ENCODE measurements at regions not wholly inside any gene's neighbourhood (a gene's known extent, or its start where the extent isn't known, plus 50 kb on each side); places are given as distances from the start of the nearest gene placed in this dataset.

DNA sequence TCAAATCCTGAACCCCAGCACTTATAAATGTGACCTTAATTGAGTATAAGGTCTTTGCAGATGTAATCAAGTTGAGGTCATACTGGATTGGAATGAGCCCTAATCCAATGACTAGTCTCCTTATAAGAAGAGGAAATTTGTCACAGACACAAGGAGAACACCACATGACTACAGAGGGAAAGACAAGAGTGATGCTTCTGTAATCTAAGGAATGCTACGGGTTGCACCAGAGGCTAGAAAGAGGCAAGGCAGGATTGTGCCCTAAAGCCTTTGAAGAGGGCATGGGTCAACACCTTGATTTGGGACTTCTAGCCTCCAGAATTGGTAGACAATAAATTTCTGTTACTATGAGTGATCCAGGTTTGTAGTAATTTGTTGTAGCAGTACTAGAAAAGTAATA, 135.0 kb downstream of the FOXG1 start:
- intact Hi-C loops (cut with DNase I), result no loop called here
- Histone ChIP-seq H3K9me3 (no peaks in the 10 kb centered on the region), H3K4me3 (no peak overlapping the region), H3K27ac (no peak overlapping the region), H3K27me3 (no peaks in the 10 kb centered on the region), H3K36me3 (no peaks in the 10 kb centered on the region), H3K4me1 (no peaks in the 10 kb centered on the region)
- TF ChIP-seq POLR2A (IDR thresholded peaks at IDR 0.05), result no peak
- TF ChIP-seq, protein P1, sequence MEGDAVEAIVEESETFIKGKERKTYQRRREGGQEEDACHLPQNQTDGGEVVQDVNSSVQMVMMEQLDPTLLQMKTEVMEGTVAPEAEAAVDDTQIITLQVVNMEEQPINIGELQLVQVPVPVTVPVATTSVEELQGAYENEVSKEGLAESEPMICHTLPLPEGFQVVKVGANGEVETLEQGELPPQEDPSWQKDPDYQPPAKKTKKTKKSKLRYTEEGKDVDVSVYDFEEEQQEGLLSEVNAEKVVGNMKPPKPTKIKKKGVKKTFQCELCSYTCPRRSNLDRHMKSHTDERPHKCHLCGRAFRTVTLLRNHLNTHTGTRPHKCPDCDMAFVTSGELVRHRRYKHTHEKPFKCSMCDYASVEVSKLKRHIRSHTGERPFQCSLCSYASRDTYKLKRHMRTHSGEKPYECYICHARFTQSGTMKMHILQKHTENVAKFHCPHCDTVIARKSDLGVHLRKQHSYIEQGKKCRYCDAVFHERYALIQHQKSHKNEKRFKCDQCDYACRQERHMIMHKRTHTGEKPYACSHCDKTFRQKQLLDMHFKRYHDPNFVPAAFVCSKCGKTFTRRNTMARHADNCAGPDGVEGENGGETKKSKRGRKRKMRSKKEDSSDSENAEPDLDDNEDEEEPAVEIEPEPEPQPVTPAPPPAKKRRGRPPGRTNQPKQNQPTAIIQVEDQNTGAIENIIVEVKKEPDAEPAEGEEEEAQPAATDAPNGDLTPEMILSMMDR (IDR thresholded peaks at IDR 0.05), result no peak
- no peak for ATAC-seq
- 23% methylated on average over 1 of the region's 1 CpG for WGBS (ENCODE audit: insufficient coverage, low coverage, low lambda C conversion rate, missing lambda C conversion rate)
- DNase-seq, result no peak

DNA sequence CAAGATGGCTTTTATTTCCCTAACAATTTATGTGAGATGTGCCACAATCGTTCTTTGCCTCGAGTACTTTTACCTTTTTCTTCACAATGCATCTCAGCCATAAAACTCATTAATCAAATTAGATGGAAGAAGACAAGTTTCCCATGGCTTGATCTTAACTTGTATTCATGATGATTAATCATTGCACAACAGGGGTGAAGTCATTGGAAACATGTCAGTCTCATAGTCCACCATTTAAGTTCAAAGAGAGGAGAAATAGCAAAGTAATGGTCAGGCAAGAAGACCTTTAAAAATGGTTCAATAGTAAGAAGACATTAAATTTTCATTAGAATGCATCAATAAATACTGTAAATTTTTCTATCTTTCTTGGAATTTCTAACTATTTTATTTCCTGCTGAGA, 136.3 kb downstream of the FOXG1 start:
- no peaks in the 10 kb centered on the region for H3K9me3 ChIP-seq
- H3K36me3 ChIP-seq, result no peaks in the 10 kb centered on the region
- TF ChIP-seq, protein P1 (IDR thresholded peaks at IDR 0.05), result no peak
- no peak for TF ChIP-seq POLR2A (IDR thresholded peaks at IDR 0.05)
- ATAC-seq (no peak), DNase-seq (no peak)
- no peaks in the 10 kb centered on the region for H3K4me1 ChIP-seq
- WGBS (ENCODE audit: insufficient coverage, low coverage, low lambda C conversion rate, missing lambda C conversion rate), result 71% methylated on average over 2 of the region's 2 CpGs
- H3K4me3 ChIP-seq, result no peak overlapping the region
- intact Hi-C loops (cut with DNase I), result no loop called here
- no peak overlapping the region for H3K27ac ChIP-seq
- H3K27me3 ChIP-seq, result no peaks in the 10 kb centered on the region

DNA sequence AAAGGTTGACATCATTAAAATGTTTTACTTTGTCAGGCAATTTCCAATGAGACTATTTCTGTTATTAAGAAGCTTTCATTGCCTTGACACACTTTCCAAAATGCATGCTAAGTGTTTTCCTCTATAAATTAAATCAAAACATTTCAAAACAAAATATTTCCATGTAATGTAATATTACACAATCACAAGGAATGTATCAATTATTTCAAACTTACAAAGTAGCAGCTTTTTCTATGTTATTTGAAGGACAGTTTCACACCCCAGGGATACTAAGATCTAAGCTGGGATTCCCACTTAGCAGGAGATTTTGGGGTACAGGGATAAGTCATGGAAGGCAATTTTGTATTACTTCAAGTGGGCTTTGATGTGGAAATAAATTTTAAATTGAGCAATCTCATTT, 144.9 kb downstream of the FOXG1 start:
- Histone ChIP-seq H3K9me3 (no peaks in the 10 kb centered on the region), H3K4me3 (no peak overlapping the region), H3K27ac (no peak overlapping the region), H3K36me3 (no peaks in the 10 kb centered on the region), H3K27me3 (no peaks in the 10 kb centered on the region), H3K4me1 (no peaks in the 10 kb centered on the region)
- TF ChIP-seq POLR2A (IDR thresholded peaks at IDR 0.05), result no peak
- TF ChIP-seq, protein P1 (IDR thresholded peaks at IDR 0.05), result no peak
- ATAC-seq (no peak), DNase-seq (no peak)
- intact Hi-C loops (cut with DNase I), result no loop called here

DNA sequence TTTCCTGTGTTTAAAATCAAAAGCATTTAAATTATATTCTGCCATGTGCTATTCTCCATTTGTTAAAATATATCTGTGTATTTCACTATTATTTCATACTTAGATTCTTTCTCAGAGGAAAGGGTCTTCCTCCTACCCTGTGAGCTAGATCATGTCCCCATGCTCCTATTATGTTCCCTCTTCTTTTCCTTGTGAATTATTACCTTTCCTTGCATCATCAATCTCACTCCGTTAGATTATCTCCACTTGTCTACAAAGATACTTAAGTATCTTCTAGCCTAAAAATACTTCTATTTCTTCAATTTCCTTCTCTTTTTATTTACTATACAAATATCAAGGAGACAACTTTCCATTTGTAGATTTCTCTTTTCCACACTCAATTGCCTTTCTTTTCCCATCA, 146.5 kb downstream of the FOXG1 start:
- H3K36me3 ChIP-seq, result no peaks in the 10 kb centered on the region
- no peak for ATAC-seq
- no peak for DNase-seq
- no peak overlapping the region for H3K4me3 ChIP-seq
- H3K27ac ChIP-seq, result no peak overlapping the region
- H3K27me3 ChIP-seq, result no peaks in the 10 kb centered on the region
- intact Hi-C loops (cut with DNase I), result no loop called here
- no peak for TF ChIP-seq POLR2A (IDR thresholded peaks at IDR 0.05)
- TF ChIP-seq, protein P1 (IDR thresholded peaks at IDR 0.05), result no peak
- H3K4me1 ChIP-seq, result no peaks in the 10 kb centered on the region
- H3K9me3 ChIP-seq, result no peaks in the 10 kb centered on the region
- WGBS (ENCODE audit: insufficient coverage, low coverage, low lambda C conversion rate, missing lambda C conversion rate), result 40% methylated on average over 1 of the region's 1 CpG

DNA sequence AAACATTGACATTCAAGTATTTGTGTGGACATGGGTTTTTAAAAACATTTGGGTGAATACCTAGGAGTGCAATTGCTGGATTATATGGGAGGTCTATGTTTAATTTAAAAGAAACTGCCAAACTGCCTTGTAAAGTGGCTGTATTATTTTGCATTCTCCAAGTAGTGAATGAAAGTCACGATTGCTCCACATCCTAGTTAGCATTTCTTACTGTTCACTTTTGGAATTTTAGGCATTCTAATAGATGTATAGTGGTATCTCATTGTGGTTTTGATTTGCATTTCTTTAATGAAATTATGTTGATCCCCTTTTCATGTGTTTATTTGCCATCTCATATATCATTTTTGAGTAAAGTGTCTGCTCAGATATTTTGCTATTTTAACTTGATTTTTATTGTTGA, 159.5 kb downstream of the FOXG1 start:
- no peak overlapping the region for H3K4me3 ChIP-seq
- H3K27me3 ChIP-seq, result no peaks in the 10 kb centered on the region
- intact Hi-C loops (cut with DNase I), result no loop called here
- DNase-seq (no peak), ATAC-seq (no peak)
- H3K4me1 ChIP-seq, result no peaks in the 10 kb centered on the region
- WGBS (ENCODE audit: insufficient coverage, low coverage, low lambda C conversion rate, missing lambda C conversion rate), result 0% methylated on average over 1 of the region's 1 CpG
- TF ChIP-seq, protein P1 (IDR thresholded peaks at IDR 0.05), result no peak
- TF ChIP-seq POLR2A (IDR thresholded peaks at IDR 0.05), result no peak
- no peak overlapping the region for H3K27ac ChIP-seq
- H3K36me3 ChIP-seq, result no peaks in the 10 kb centered on the region
- H3K9me3 ChIP-seq, result no peaks in the 10 kb centered on the region
